Lower leg skin (tissue), 3 donors: ENCODE measurements at regions not wholly inside any gene's neighbourhood (a gene's known extent, or its start where the extent isn't known, plus 50 kb on each side); places are given as distances from the start of the nearest gene placed in this dataset.

Experiments used
- CTCF ChIP-seq, 3 donors: fragments of 450-650 bp; IDR thresholded peaks; one replicate each; pipeline ENCODE4 v1.5.1; 2016; ENCODE audit warnings: antibody characterized with exemption in 3 of 3, mild to moderate bottlenecking in 3 of 3, moderate library complexity in 2 of 3
- POLR2A ChIP-seq, 2 donors: fragments of 450-650 bp; IDR thresholded peaks; one replicate each; pipeline ENCODE4 v1.6.1; 2016 to 2017; ENCODE audit warnings: antibody characterized with exemption in 2 of 2, mild to moderate bottlenecking in 1 of 2, moderate library complexity in 1 of 2

GRCh38 chr2:22786817-22787216, 598.2 kb upstream of the KLHL29 start:
- TF ChIP-seq CTCF (IDR thresholded peaks at IDR 0.05) (no peak), POLR2A (IDR thresholded peaks at IDR 0.05) (no peak)
